Prostate gland (tissue), 2 donors: ENCODE measurements at regions not wholly inside any gene's neighbourhood (a gene's known extent, or its start where the extent isn't known, plus 50 kb on each side); places are given as distances from the start of the nearest gene placed in this dataset.

ENCODE experiments used
- POLR2A ChIP-seq: fragments of 450-650 bp; IDR thresholded peaks from one replicate; pipeline ENCODE4 v1.6.1; 2016; ENCODE audit warnings: antibody characterized with exemption, mild to moderate bottlenecking
- POLR2AphosphoS5 ChIP-seq: sonication (generic); formaldehyde crosslinking; IDR thresholded peaks from one replicate; pipeline ENCODE4 v1.6.1; 2017; ENCODE audit warnings: antibody characterized with exemption
- TF ChIP-seq, protein P1 (sequence below), 4 experiments: fragments of 200-600 bp in 2 of 4; fragments of 450-650 bp in 2 of 4; sonication (generic) in 2 of 4; IDR thresholded peaks; 1 replicate in 3 of 4; 2 replicates in 1 of 4; pipeline ENCODE4 v1.5.1; 2016 to 2019; ENCODE audit warnings: antibody characterized with exemption in 4 of 4, mild to moderate bottlenecking in 2 of 4, moderate library complexity in 2 of 4

DNA sequence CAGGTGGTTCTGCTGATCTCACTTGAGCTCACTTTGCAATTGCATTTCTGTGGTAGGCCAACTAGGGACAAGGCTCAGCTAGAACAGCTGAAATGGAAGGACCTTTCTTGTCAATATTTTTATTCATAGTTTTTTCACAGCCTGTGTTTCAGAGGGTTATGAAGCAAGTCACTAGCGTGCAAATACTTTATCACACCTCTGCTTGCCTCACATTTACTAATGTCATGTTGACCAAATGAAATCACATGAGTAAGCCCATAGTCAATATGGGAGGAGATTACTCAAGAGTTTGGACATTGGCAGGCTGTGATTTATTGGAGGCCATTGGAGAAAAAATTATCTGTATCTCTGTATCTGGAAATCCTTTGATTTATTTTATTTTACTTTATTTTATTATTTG is 628.3 kb upstream of the EPHA5 start:
- TF ChIP-seq POLR2A (no peak), POLR2AphosphoS5 (no peak)
- TF ChIP-seq, protein P1, sequence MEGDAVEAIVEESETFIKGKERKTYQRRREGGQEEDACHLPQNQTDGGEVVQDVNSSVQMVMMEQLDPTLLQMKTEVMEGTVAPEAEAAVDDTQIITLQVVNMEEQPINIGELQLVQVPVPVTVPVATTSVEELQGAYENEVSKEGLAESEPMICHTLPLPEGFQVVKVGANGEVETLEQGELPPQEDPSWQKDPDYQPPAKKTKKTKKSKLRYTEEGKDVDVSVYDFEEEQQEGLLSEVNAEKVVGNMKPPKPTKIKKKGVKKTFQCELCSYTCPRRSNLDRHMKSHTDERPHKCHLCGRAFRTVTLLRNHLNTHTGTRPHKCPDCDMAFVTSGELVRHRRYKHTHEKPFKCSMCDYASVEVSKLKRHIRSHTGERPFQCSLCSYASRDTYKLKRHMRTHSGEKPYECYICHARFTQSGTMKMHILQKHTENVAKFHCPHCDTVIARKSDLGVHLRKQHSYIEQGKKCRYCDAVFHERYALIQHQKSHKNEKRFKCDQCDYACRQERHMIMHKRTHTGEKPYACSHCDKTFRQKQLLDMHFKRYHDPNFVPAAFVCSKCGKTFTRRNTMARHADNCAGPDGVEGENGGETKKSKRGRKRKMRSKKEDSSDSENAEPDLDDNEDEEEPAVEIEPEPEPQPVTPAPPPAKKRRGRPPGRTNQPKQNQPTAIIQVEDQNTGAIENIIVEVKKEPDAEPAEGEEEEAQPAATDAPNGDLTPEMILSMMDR (IDR thresholded peaks at IDR 0.05) = no peak
